Stimulated activated CD4-positive, alpha-beta T cell treated with anti-CD3 and anti-CD28 coated beads, Interleukin-15, amount 100 ng/mL, for 48 hours (primary cell): ENCODE measurements at regions not wholly inside any gene's neighbourhood (a gene's known extent, or its start where the extent isn't known, plus 50 kb on each side); places are given as distances from the start of the nearest gene placed in this dataset.
"Not testable (repeated sequence)": the region's sequence is repeated elsewhere in the genome, so short reads cannot be mapped to it uniquely, and the experiment has no call there.

Experiments
- DNase-seq, 2 donors: peaks; one replicate each; pipeline ENCODE4 v3.0.0-alpha.2; 2020; ENCODE audit warnings: low read depth in 2 of 2

GRCh38 chr11:130526846-130527245 lies 78.4 kb downstream of the ADAMTS15 start:
- no peak for DNase-seq

DNA sequence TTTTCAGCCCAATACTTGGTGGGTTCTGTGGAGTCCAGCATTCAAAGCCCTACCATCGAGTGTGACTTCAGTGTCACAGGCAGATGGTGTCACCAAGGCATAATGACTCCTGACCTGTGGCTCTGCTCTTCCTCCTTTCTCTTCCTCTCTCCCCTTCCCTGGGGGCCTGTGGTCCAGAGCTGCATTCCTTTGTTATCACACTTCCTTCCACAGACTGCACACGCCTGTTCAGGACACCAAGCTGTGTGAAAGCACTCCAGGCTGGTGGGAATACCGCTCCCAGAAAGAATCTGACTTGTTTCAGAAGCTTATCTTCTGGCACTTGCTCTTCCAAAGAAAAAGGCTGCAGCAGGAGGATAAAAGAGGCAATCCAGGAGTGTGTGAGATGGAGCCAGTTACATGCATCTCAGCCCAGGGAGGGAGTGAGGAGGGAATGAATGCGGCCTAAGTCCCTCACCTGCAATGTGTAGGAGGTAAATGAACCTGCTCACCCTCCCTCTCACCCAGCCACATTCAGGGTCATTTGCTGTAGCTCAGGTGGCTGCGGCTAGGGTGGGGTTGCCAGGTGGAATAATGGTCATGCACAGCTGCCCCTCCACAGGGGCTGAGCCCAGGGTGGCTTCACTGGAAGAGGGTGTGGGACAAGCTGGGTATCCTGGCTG lies 79.3 kb downstream of the ADAMTS15 start:
- no peak for DNase-seq

DNA sequence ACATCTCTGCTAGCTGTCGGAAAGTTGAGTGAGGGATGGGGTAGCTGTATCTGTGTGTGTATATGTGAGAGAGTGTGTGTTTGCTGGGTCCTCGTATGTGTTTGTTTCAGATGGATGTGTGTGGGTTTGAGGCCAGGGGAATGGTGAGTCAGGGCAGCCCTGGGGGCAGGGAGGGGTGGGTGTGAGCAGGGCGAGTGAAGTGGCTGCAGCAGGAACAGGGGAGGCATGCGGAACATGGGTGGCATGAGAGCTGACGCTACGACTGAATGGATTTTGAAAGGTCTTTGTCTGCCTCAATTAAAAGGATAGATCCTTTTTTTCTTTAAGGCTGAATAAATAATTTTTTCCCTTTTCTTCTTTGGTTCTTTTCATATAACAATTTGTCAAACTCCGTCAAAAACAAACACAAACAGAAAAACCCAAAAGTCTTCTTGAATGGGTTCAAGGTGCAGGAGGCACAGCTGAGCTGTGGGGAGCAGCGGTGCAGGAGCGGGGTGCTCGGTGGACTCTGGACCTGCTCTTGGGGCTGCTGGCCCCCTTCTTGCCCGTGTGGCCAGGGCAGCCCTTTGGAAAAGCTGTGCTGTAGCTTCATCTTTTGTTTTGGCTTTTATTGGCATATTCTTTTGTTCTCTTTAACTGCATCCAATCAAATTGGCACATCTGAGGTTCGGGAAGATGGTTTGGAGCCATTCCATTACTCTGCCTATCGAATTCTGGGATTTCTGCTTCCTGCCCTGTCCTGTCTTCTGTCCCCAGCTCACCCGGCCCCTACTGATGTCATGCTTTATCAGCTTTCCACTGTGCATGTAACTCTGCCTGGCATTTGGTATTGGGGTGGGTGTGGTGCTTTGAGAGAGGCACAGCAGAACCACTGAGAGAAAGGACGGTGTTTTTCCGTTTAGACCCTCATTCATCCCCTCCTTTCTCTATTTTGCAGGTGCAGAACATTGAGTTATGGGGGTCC lies 80.1 kb downstream of the ADAMTS15 start:
- DNase-seq: no peak

GRCh38 chr11:130529366-130529765 lies 80.9 kb downstream of the ADAMTS15 start:
- DNase-seq: no peak

GRCh38 chr11:130531061-130531460 lies 82.6 kb downstream of the ADAMTS15 start:
- DNase-seq: no peak

DNA sequence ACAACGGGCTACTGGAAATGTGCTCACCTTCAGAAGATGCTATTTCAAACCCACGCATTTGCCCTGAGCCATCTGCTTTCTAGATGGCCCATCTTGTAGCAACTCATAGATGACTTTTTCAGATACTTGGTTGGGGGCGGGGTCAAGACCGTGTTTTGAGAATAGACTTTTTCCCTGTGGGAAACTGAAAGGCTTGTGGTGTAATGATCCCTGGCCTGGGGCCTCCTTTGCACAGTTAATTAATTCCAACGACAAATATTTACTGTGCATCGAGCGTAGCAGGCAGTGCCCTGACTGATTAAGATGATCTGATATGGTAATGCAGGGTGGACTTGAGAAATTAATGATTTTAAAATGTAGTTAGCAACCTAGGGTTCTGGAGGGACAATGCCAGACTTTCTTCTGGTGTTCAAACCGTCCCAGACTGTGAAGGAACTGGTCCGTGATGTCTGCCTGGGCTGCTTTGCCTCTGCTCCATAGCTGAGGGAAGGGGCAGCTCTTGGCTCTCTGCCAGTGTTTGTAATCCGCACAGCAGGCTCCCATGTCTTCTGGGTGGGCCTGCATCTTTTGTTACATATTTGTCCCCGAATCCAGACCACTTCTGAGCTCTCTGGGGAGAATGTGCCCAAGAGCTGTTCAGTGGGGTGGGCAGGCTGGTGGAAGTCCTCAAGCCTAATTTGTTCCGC lies 84.8 kb downstream of the ADAMTS15 start:
- DNase-seq: no peak

- DNase-seq: no peak
Measured at GRCh38 chr11:130533871-130534270, 85.4 kb downstream of the ADAMTS15 start.

DNA sequence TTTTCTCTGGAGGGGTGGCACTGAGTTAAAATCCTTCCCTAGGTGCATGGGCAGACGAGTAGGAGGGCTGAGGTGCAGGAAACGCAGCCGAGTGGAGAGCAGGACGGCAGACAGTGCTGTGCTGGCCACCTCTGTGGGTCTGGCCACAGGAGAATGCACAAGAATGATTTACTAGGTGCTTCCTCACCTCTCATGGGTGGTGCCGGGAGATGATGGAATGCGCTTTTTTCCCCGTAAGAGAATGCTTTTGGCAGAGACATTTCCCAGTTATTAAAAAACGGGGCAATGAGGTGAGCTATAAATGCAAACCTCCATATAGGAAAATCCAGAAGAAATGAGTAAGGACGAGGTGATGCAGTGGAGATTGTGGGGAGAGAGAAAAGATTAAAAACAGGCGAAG lies 86.1 kb downstream of the ADAMTS15 start:
- no peak for DNase-seq

GRCh38 chr11:130535520-130535919 lies 87.1 kb downstream of the ADAMTS15 start:
- DNase-seq: no peak

- DNase-seq: no peak
Measured at GRCh38 chr11:130536106-130537040, 87.9 kb downstream of the ADAMTS15 start.

GRCh38 chr11:130539680-130540079 lies 91.2 kb downstream of the ADAMTS15 start:
- not testable (repeated sequence) for DNase-seq

DNA sequence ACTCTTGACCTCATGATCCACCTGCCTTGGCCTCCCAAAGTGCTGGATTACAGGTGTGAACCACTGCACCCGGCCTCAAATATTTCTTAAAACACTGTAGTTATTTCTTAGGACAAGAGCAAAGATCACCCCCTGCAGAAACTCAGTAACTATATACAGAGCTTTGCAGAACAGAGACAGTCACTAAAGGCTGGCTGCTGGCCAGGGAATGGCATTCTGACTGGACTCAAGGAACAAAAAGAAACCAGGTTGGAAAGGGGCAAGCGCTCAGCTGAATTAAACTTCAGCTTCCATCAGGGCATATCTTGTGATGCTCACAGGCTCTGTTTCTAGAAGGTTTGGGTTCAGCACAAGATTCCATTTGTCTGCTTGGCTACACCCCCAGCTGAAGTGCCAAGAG lies 95.8 kb downstream of the ADAMTS15 start:
- no peak for DNase-seq

GRCh38 chr11:130545449-130546072 lies 97.1 kb downstream of the ADAMTS15 start:
- no peak for DNase-seq

DNA sequence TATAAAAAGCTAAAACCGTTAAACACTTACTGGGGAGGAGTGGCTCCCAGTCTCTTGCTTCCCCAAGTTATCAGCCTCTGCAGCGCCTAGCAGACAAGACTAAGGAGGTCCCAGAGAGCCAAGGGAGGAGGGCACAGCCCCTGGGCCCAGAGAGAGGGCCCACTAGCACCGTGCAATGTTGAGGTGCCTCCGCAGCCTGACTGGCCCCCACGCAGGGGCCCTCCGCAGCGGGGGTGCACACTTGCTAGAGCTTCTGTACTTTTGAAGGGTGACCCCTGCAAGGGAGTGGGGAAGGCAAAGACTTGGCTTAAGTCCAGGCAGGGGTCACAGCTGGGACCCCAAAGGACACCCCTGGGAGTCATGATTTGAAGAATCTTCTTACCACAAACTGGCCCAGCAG lies 98.0 kb downstream of the ADAMTS15 start:
- no peak for DNase-seq

GRCh38 chr11:130546901-130547694 lies 98.7 kb downstream of the ADAMTS15 start:
- DNase-seq: no peak

GRCh38 chr11:130547761-130548490 lies 99.5 kb downstream of the ADAMTS15 start:
- no peak for DNase-seq

DNA sequence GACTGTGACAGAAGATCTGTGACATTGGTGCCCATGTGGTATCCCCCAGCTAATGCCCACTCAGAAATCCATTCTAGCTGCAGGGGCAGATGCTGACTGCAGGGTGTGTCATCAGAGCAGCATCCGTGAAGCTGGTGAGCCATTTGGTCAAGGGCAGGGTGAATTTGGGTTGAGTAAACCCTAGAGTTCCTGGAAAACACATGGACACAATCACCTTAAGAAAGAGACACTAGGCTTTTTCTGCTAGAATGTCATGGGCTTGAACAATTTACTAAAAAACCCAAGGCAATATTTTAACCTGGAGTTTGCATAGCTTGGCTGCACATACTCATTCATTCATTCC lies 100.0 kb downstream of the ADAMTS15 start:
- DNase-seq: no peak

DNA sequence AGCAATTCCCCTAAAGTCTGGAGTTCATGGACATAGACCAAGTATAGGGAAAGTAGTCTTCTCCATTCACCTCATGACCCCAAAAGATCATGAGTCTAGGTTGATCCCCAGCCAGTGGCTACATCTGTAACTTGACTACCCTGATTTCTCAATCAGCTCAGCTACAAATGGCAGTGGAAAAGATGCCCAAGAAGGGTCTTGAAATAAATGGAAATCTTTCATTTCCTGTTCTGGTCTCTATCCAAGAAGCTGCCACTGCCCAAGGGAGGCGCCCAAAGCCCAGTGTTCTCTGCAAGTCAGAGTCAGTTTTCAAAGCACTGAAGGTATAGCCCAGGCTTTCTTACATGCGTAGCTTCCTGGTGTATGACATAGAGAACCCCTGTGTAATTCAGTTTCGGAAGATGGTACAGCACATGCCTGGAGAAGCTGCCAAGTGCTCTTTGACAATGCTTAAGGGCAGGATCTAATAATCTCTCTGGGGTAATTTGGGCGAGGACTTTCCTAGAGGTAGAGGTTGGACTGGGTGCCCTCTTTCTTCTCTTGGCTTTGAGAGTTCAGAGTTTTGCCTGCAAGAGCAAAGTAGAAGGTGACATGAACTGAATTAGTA lies 101.1 kb downstream of the ADAMTS15 start:
- DNase-seq: no peak

DNA sequence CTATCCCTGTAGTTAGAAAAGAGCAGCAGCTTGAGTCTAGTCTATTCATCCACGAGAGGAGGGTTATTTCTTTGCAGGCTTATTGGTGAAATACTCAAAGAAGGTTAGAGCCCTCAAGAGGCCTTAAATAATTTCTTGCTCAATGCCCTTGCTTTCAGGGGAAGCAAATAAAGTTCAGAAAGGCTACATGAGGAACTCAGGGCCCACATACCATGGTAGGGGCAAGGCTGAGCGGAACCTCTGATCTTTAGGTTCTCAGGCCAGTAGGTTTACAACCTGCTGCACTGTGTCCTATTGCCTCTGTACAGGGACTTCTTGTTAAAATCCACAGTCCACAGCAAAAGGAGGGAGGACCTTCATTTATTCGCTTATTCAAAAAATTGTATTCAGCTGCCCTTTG lies 101.7 kb downstream of the ADAMTS15 start:
- no peak for DNase-seq
